ENCODE measurements at regions not wholly inside any gene's neighbourhood (a gene's known extent, or its start where the extent isn't known, plus 50 kb on each side); places are given as distances from the start of the nearest gene placed in this dataset.

GRCh38 chr15:94815110-94815731 lies 583.9 kb downstream of the MCTP2 start:
- BruUV-seq (replicated peaks) = no TSS peak

GRCh38 chr15:94815914-94816313 lies 584.6 kb downstream of the MCTP2 start:
- intact Hi-C loops (cut with micrococcal nuclease) = no loop called here
- H3K4me3 Mint-ChIP-seq (ENCODE audit: unreplicated experiment) = no peak overlapping the region

More at GRCh38 chr15:94815110-94815731, 583.9 kb downstream of the MCTP2 start:
- Mint-ChIP-seq H3K36me3 (ENCODE audit: insufficient read depth, unreplicated experiment) (no peaks in the 10 kb centered on the region), H3K27me3 (ENCODE audit: insufficient read depth, unreplicated experiment) (no peaks in the 10 kb centered on the region), H3K4me3 (ENCODE audit: unreplicated experiment) (no peak overlapping the region), H3K27ac (ENCODE audit: low read depth, unreplicated experiment) (peak overlapping the region; percentile 24), H3K4me1 (ENCODE audit: insufficient read depth, unreplicated experiment) (no peaks in the 10 kb centered on the region), H3K9me3 (ENCODE audit: unreplicated experiment) (no peaks in the 10 kb centered on the region)
- no peak for DNase-seq (ENCODE audit: unreplicated experiment)
- intact Hi-C loops (cut with micrococcal nuclease) = no loop called here
- POLR2A ChIA-PET = no interaction called here
- TF ChIP-seq CTCF (IDR thresholded peaks at IDR 0.05; ENCODE audit: unreplicated experiment) = no peak
- CTCF ChIA-PET = interaction anchor here (0.6 kb wide), 2 partner anchors 148 to 1973 kb away, joined by 3 read pairs; no protein-coding TSS in a partner anchor

GRCh38 chr15:94829887-94830884 lies 598.8 kb downstream of the MCTP2 start:
- no peak overlapping the region for H3K4me3 Mint-ChIP-seq (ENCODE audit: unreplicated experiment)
- DNase-seq (ENCODE audit: unreplicated experiment) = no peak
- no TSS peak for BruUV-seq (replicated peaks)
- H3K36me3 Mint-ChIP-seq (ENCODE audit: insufficient read depth, unreplicated experiment) = no peaks in the 10 kb centered on the region
- no peak overlapping the region for H3K27ac Mint-ChIP-seq (ENCODE audit: low read depth, unreplicated experiment)
- POLR2A ChIA-PET = interaction anchor here (0.6 kb wide), 1 partner anchor 23 kb away, joined by 3 read pairs; no protein-coding TSS in a partner anchor
- intact Hi-C loops (cut with micrococcal nuclease) = no loop called here
- CTCF ChIA-PET = interaction anchor here (0.6 to 1.6 kb wide), 3 partner anchors 14 to 465 kb away, joined by 3 read pairs; no protein-coding TSS in a partner anchor
- no peaks in the 10 kb centered on the region for H3K27me3 Mint-ChIP-seq (ENCODE audit: insufficient read depth, unreplicated experiment)
- H3K4me1 Mint-ChIP-seq (ENCODE audit: insufficient read depth, unreplicated experiment) = no peaks in the 10 kb centered on the region
- TF ChIP-seq CTCF (IDR thresholded peaks at IDR 0.05; ENCODE audit: unreplicated experiment) = no peak
- H3K9me3 Mint-ChIP-seq (ENCODE audit: unreplicated experiment) = no peaks in the 10 kb centered on the region

More at GRCh38 chr15:94815914-94816313, 584.6 kb downstream of the MCTP2 start:
- Mint-ChIP-seq H3K9me3 (ENCODE audit: unreplicated experiment) (no peaks in the 10 kb centered on the region), H3K27ac (ENCODE audit: low read depth, unreplicated experiment) (peak overlapping the region; percentile 24), H3K36me3 (ENCODE audit: insufficient read depth, unreplicated experiment) (no peaks in the 10 kb centered on the region), H3K27me3 (ENCODE audit: insufficient read depth, unreplicated experiment) (no peaks in the 10 kb centered on the region), H3K4me1 (ENCODE audit: insufficient read depth, unreplicated experiment) (no peaks in the 10 kb centered on the region)
- BruUV-seq (replicated peaks) = no TSS peak
- DNase-seq (ENCODE audit: unreplicated experiment) = no peak
- ChIA-PET POLR2A (no interaction called here), CTCF (interaction anchor here (0.6 kb wide), 1 partner anchor 1973 kb away, joined by 3 read pairs; no protein-coding TSS in a partner anchor)
- TF ChIP-seq CTCF (IDR thresholded peaks at IDR 0.05; ENCODE audit: unreplicated experiment) = no peak

DNA sequence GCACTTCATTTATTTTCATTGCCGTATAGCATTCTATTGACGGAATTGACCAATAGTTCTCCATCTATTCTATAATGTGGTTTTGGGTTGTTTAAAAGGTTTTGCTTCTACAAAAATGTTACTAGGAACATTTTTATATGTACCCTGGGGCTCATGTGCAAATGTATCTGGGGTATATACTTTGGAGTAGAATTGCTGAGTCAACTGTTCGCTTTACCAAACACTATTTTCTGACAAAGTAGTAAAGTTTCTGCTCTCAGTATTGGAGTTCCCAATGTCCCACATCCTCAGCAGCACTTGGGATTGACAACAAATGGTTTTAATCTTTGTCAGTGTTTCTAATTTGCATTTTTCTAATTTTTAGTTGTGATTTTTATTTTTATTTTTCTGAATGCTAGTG lies 602.6 kb downstream of the MCTP2 start:
- intact Hi-C loops (cut with micrococcal nuclease) = no loop called here
- POLR2A ChIA-PET = no interaction called here
- no peaks in the 10 kb centered on the region for H3K9me3 Mint-ChIP-seq (ENCODE audit: unreplicated experiment)
- CTCF ChIA-PET = no interaction called here
- H3K4me1 Mint-ChIP-seq (ENCODE audit: insufficient read depth, unreplicated experiment) = no peaks in the 10 kb centered on the region
- no peak overlapping the region for H3K4me3 Mint-ChIP-seq (ENCODE audit: unreplicated experiment)
- no peak overlapping the region for H3K27ac Mint-ChIP-seq (ENCODE audit: low read depth, unreplicated experiment)
- H3K27me3 Mint-ChIP-seq (ENCODE audit: insufficient read depth, unreplicated experiment) = no peaks in the 10 kb centered on the region
- TF ChIP-seq CTCF (IDR thresholded peaks at IDR 0.05; ENCODE audit: unreplicated experiment) = no peak
- H3K36me3 Mint-ChIP-seq (ENCODE audit: insufficient read depth, unreplicated experiment) = no peaks in the 10 kb centered on the region
- DNase-seq (ENCODE audit: unreplicated experiment) = no peak
- no TSS peak for BruUV-seq (replicated peaks)

Measured in MCF 10A (cell line).